ENCODE measurements at regions not wholly inside any gene's neighbourhood (a gene's known extent, or its start where the extent isn't known, plus 50 kb on each side); places are given as distances from the start of the nearest gene placed in this dataset.

DNA sequence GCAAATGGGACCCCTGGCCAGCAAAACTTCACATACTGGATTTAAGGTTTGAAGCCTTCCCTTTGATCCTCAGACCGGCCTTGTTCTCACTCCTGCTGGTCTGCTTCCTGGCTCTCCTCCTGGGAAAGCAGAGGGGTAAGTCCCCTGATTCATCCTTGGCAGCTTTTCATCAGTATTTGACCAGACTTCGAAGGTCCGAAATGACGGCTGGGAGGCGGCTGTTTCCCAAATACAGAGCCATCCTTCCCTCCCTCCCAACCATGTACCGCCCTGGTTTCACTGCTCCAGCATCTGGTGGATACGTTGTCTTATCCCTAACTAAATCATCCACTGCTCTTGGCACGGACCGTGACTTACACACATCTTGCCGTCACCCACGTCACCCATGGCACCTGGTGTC, 265.5 kb downstream of the BCOR start (continued):
- no peak for TF ChIP-seq YY1 (IDR thresholded peaks at IDR 0.05; ENCODE audit: low read depth)

DNA sequence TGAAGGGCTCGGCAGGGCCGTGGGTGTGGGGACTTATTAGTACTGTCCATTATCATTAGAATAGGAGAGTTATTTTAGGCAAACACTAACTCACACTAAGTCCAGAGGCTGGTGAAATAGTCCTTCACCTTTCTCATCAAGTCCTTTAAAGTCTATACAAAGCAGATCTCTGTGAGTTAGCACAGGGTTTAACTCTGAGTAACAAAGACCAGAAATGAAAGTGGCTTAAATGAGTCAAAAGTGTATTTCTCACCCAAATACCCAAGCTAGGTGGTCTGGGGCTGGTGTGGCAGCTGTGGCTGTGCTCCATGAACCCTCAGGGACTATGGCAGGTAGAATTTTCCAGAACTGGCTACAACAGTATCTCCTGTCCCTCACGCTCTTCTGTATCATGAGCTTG, 263.2 kb downstream of the BCOR start:
- H3K4me3 ChIP-seq (ENCODE audit: low read depth in 2 of 2, low read length in 1 of 2): no peak overlapping the region
- no peaks in the 10 kb centered on the region for H3K9me2 ChIP-seq
- H3K9ac ChIP-seq: no peak overlapping the region
- ChIA-PET CTCF (interaction anchor here (0.7 kb wide), 1 partner anchor 16 kb away, joined by 3 read pairs; no protein-coding TSS in a partner anchor), POLR2A (no interaction called here)
- H4K20me1 ChIP-seq (ENCODE audit: insufficient read depth): no peaks in the 10 kb centered on the region
- H3F3A ChIP-seq (replicated peaks; ENCODE audit: insufficient read depth): no peaks in the 10 kb centered on the region
- no peaks in the 10 kb centered on the region for H3K36me3 ChIP-seq (replicated peaks in 1 of 2; ENCODE audit: control insufficient read depth in 1 of 2, insufficient read depth in 2 of 2, low read length in 1 of 2)
- H3K79me2 ChIP-seq (ENCODE audit: insufficient read depth): no peaks in the 10 kb centered on the region
- H3K9me3 ChIP-seq: no peaks in the 10 kb centered on the region
- no peak overlapping the region for H3K4me2 ChIP-seq
- H3K27ac ChIP-seq (ENCODE audit: low read depth in 2 of 2, low read length in 1 of 2): no peak overlapping the region
- no peak overlapping the region for H2AFZ ChIP-seq (ENCODE audit: low read depth)
- no peaks in the 10 kb centered on the region; a peak in 1 of 4 replicates for H3K4me1 ChIP-seq (ENCODE audit: control insufficient read depth in 1 of 2, insufficient read depth in 2 of 2, low read depth in 1 of 2, low read length in 1 of 2)
- DNase-seq: no peak
- WGBS (ENCODE audit: low lambda C conversion rate): 45% methylated on average over 3 of the region's 3 CpGs
- no peak for TF ChIP-seq RCOR1 (IDR thresholded peaks at IDR 0.05; ENCODE audit: low read length)
- TF ChIP-seq ELF1 (IDR thresholded peaks at IDR 0.05): no peak
- no peak for TF ChIP-seq SIN3A (IDR thresholded peaks at IDR 0.05; ENCODE audit: borderline replicate concordance, low read depth, low read length)
- TF ChIP-seq GATA2 (CRISPR knock-in tag; IDR thresholded peaks at IDR 0.05): no peak
- TF ChIP-seq FOXJ3 (CRISPR knock-in tag; IDR thresholded peaks at IDR 0.05): no peak
- TF ChIP-seq, protein P1, sequence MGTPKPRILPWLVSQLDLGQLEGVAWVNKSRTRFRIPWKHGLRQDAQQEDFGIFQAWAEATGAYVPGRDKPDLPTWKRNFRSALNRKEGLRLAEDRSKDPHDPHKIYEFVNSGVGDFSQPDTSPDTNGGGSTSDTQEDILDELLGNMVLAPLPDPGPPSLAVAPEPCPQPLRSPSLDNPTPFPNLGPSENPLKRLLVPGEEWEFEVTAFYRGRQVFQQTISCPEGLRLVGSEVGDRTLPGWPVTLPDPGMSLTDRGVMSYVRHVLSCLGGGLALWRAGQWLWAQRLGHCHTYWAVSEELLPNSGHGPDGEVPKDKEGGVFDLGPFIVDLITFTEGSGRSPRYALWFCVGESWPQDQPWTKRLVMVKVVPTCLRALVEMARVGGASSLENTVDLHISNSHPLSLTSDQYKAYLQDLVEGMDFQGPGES (IDR thresholded peaks at IDR 0.05; ENCODE audit: low read depth, low read length): no peak
- no peak for TF ChIP-seq RAD21 (IDR thresholded peaks at IDR 0.05; ENCODE audit: low read length)
- TF ChIP-seq, protein P2, sequence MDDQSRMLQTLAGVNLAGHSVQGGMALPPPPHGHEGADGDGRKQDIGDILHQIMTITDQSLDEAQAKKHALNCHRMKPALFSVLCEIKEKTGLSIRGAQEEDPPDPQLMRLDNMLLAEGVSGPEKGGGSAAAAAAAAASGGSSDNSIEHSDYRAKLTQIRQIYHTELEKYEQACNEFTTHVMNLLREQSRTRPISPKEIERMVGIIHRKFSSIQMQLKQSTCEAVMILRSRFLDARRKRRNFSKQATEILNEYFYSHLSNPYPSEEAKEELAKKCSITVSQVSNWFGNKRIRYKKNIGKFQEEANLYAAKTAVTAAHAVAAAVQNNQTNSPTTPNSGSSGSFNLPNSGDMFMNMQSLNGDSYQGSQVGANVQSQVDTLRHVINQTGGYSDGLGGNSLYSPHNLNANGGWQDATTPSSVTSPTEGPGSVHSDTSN (IDR thresholded peaks at IDR 0.05): no peak
- TF ChIP-seq FOXM1 (IDR thresholded peaks at IDR 0.05; ENCODE audit: low read depth): no peak
- TF ChIP-seq, protein P3, sequence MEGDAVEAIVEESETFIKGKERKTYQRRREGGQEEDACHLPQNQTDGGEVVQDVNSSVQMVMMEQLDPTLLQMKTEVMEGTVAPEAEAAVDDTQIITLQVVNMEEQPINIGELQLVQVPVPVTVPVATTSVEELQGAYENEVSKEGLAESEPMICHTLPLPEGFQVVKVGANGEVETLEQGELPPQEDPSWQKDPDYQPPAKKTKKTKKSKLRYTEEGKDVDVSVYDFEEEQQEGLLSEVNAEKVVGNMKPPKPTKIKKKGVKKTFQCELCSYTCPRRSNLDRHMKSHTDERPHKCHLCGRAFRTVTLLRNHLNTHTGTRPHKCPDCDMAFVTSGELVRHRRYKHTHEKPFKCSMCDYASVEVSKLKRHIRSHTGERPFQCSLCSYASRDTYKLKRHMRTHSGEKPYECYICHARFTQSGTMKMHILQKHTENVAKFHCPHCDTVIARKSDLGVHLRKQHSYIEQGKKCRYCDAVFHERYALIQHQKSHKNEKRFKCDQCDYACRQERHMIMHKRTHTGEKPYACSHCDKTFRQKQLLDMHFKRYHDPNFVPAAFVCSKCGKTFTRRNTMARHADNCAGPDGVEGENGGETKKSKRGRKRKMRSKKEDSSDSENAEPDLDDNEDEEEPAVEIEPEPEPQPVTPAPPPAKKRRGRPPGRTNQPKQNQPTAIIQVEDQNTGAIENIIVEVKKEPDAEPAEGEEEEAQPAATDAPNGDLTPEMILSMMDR (IDR thresholded peaks at IDR 0.05): no peak
- no peak for TF ChIP-seq MXI1 (IDR thresholded peaks at IDR 0.05; ENCODE audit: low read depth, low read length)
- no peak for TF ChIP-seq MEF2A (IDR thresholded peaks at IDR 0.05; ENCODE audit: borderline replicate concordance, low read depth)
- TF ChIP-seq EP300 (IDR thresholded peaks at IDR 0.05; ENCODE audit: borderline replicate concordance in 1 of 2, low read depth in 1 of 2, low read length in 1 of 2): no peak
- TF ChIP-seq NFIC (IDR thresholded peaks at IDR 0.05; ENCODE audit: borderline replicate concordance): no peak
- no peaks in the 10 kb centered on the region; the same call in 1 of the 2 replicates for H3K27me3 ChIP-seq (ENCODE audit: insufficient read depth)
